HG03378 (cell line): ENCODE measurements at regions not wholly inside any gene's neighbourhood (a gene's known extent, or its start where the extent isn't known, plus 50 kb on each side); places are given as distances from the start of the nearest gene placed in this dataset.

Experiments used
- ATAC-seq: cut with Tn5 transposase; IDR thresholded peaks from one replicate; pipeline ENCODE4 v1.9.1; 2021; ENCODE audit warnings: mild to moderate bottlenecking, moderate library complexity; ENCODE audit not compliant: unreplicated experiment

- ATAC-seq: no peak
These were observed 189.2 kb upstream of the DIO3 start for GRCh38 chr14:101371799-101372793.

- no peak for ATAC-seq
These were observed 188.2 kb upstream of the DIO3 start for GRCh38 chr14:101372894-101373620.

DNA sequence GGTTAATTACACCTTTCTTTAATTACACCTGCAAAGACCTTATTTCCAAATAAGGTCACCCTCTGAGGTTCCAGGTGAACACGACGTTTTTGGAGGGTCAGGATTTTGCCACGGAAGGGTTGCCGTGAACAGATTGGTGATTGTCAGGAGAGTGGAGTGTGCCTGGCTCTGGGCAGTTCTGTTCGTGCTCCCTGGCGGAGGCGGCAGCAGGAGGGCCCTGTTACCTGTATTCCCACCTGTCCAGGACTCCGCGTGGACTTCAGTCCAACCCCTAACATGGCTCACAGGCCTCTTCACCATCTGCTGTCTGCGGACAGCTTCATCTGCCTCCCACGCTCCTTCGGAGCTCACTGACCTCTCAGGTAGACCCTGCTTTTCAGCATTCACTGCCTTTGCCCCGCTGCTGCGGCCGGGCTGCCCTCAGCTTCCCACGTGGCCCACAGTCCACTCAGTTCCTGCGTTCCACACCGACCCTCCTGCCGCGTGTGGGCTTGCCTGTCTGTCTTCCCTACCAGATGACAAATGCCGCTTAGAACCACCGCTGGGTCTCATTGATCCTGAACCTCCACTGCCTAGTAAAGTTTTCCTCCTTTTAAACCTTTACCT, 187.5 kb upstream of the DIO3 start:
- no peak for ATAC-seq

GRCh38 chr14:101374373-101375338, 186.6 kb upstream of the DIO3 start:
- no peak for ATAC-seq

DNA sequence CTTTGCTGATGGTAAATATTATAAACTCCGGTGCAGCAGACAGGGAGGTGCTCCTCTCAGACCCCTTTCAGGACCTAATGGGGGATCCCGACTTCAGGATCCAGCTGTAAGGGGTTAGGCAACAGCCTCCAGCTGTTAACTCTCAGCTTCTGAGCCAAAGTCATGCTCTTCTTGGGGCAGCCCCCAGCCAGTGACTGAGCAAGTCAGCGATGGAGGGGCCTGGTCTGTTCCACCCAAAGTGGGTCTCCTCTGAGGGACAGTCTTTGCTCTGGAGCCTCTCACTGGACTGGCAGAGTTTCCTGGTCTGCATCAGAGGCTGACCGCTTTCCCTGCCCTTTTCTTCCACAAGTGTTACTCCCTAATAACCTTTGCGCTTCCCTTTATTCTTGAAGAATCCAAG, 184.2 kb upstream of the DIO3 start:
- no peak for ATAC-seq

- ATAC-seq: no peak
These were observed 181.5 kb upstream of the DIO3 start for GRCh38 chr14:101379842-101380241.

DNA sequence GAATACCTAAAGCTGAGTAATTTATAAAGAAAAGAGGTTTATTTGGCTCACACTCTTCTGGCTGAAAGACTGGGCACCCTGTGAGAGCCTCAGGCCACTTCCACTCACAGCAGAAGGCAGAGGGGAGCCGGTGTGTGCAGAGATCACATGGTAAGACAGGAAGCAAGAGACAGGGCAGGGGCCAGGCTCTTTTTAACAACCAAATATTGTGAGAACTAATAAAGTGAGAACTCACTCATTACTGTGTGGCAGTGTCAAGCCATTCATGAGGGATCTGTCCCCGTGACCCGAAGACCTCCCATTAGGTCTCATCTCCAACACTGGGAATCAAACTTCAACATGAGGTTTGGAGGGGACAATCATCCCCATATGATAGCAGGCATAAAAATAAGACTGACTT, 180.8 kb upstream of the DIO3 start:
- ATAC-seq: no peak

DNA sequence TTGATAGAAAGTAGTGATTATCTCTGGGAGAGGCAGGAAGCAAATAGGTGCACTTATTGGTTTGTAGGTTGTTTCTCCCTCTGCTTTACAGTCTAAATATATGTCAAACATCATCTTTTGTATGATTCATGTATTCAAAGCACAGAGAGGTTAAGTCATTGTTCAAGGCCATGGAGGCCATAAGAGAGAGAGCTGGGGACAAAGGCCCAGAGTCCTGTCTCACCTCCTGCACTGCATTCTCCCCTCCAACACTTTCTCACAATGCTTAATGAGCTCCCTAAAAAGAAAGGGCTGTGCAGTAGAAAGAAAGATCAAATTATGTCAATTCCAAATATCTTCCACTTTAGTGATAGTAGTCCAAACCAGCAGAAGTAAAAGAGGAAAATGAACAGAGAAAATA, 180.4 kb upstream of the DIO3 start:
- ATAC-seq: no peak

DNA sequence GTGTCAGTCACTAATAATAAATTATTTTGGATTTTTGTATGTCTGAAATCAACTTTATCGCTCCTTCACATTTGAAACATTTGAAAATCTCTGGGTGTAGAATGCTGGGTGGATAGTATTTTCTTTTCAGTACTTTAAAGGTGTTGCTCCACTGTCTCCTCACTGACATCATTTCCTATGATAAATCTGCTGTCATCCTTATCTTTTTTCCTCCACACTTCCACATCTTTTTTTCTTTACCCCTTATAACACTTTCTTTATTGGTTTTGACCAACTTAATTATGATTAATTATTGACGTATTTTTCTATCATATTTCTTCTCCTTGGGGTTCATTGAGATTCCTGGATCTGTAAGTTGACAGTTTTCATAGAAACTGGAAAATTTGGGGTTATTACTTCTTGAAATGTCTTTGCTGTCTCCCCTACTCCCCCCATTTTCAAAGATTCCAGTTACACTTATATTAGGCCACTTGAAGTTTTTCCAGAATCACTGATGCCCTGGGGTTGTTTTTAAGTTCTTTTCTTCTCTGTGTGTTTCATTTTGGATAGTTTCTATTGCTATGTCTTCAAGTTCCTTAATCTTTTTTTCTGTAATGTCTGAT, 177.5 kb upstream of the DIO3 start:
- ATAC-seq: no peak

- ATAC-seq: no peak
These were observed 166.9 kb upstream of the DIO3 start for GRCh38 chr14:101394374-101394773.

DNA sequence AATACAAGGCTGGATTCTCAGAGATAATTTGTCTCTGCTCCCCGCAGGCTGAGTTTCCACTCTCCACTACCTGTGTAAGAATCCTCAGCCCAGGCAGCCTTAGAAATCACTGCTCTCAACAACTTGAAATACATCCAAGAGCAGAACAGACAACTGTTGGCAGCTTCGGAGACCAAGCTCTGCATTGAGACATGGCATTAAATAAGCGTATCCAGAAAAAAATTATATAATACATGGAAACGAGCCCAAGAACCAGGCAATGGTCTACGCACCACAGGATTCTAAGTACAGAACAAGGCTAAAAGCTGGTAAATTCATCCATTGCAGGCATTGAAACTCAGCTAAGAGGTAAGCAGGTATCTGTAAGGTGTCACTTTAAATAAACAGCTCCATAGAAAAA, 165.5 kb upstream of the DIO3 start:
- no peak for ATAC-seq

- ATAC-seq: no peak
These were observed 164.1 kb upstream of the DIO3 start for GRCh38 chr14:101397206-101397605.

GRCh38 chr14:101398011-101398410, 163.3 kb upstream of the DIO3 start:
- ATAC-seq: no peak

DNA sequence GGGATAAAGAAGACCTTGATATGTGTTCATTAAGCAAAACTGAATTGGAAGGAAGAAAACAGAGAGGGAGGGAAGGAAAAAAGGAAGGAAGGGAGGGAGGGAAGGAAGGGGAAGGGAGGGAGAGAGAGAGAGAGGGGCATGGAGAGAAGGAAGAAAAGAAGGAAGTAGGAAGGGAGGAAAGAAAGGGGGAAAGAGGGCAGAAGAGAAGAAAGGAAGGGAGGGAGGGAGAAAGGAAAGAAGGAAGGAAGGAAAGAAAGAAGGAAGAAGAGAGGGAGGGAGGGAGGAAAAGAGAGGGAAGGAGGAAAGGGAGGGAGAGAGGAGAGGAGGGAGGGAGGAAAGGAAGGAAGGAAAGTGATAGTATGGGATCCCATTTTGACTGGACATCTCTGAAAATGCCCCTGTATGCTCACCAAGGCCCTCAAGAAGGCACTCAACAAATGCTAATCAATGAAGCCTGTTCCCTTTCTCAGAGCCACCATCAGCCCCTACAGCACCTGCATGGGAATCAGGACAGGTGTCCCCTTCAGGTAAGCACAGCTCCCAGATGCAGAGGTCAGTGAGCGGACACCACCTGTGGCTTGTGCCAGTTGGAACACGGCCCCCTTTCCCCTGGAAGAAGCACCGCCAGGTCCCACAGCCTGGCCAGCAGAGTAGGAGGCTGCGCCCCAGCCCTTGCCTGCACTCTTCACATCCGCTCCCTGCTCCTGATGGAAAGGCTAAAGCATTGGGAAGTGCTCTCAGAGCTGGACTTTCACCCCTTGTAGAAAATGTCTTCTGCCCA, 161.4 kb upstream of the DIO3 start:
- no peak for ATAC-seq

DNA sequence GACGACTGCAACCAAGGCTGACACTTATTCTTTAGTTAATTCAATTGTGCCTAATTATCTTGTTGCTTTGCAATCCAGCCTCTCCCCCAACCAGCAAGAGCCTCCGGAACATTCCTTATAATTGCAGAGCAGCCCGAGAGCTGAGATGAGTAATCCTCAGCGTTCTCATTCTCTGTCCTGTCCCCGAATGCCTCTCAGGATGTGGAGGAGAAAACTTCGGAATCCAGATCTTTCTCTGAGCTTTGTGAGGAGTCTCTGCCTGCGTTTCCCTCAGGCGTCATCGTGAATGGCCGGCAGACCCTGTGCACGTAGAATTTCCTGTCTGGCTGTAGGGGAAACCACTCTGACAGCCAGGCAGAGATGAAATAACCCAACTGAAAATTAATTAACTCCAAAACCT, 160.5 kb upstream of the DIO3 start:
- ATAC-seq: no peak

DNA sequence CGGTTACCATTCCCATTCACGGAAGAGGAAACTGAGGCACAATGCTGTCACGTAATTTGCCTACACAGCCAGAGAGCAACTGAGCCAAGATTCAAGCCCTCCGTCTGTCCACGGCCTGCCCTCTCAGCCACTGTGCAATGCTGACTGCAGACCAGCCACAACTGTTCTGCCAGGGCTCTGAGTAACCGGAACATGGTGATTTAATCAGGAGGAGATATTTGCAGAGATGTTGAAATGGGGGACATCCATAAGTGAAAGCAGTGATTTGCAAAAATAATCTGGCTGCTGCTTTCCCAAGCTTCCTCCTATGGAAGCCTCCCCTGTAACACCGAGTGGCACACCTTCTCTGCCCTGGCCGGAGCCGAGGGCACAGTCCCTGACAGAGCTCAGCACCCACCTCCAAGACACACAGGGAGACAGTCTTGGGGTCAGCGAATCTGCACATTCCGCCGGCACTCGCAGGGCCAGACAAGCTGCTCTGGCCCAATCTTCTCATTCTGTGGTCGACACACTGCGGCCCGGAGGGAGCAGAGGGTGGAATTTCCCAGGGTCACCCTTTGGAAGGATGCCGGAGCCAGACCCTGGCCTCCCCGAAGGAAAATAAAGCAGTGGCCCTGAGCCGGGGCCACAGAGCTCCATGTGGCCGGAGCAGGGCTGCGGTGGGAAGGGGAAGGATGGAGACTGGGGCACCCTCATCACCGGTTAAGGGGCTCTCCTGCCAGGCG, 158.2 kb upstream of the DIO3 start:
- no peak for ATAC-seq

GRCh38 chr14:101404426-101405170, 156.7 kb upstream of the DIO3 start:
- ATAC-seq: no peak
